Erythroblast (primary cell): ENCODE measurements at regions not wholly inside any gene's neighbourhood (a gene's known extent, or its start where the extent isn't known, plus 50 kb on each side); places are given as distances from the start of the nearest gene placed in this dataset.
"Not testable (repeated sequence)": the region's sequence is repeated elsewhere in the genome, so short reads cannot be mapped to it uniquely, and the experiment has no call there.

ENCODE experiments used
- DNase-seq, 2 experiments: peaks; one replicate each; lab custom pipeline; 2025; lab: John Stamatoyannopoulos, UW
- GATA1 ChIP-seq: IDR thresholded peaks from 2 replicates; pipeline ENCODE4 v1.6.1; 2011; ENCODE audit warnings: low read depth, mild to moderate bottlenecking, control low read depth, low read length, moderate library complexity
- POLR2A ChIP-seq: IDR thresholded peaks from 2 replicates; pipeline ENCODE4 v1.6.1; 2011; ENCODE audit warnings: mild to moderate bottlenecking, low read length

GRCh38 chr7:98737176-98737575, 120.1 kb downstream of the NPTX2 start:
- DNase-seq, result no peak
- TF ChIP-seq GATA1 (no peak), POLR2A (no peak)

- no peak for DNase-seq
- TF ChIP-seq GATA1 (no peak), POLR2A (no peak)
Observed at GRCh38 chr7:98740643-98741042, 123.6 kb downstream of the NPTX2 start.

DNA sequence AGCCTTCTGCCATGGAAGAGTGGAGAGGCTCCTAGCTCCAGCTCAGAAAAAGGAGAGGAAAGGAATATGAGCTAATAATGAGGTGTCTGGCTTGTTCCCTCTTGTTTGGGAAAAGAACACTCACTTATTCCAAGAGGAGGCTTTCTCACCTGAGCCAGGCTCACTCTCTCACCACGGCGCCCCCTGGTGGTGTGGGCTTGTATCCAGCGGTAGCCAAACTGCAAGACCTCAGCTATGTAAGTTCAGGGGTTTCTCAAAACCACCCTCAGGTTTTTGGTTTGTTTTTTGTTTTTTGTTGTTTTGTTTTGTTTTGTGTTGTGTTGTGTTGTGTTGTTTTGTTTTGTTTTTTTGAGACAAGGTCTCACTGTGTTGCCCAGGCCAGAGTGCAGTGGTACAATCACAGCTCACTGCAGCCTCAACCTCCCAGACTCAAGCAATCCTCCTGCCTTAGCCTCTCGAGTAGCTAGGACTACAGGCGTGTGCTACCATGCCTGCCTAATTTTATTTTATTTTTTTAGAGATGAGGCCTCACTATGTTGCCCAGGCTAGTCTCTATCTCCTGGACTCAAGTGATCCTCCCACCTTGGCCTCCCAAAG, 124.0 kb downstream of the TMEM130 start:
- DNase-seq, result peak; percentile 55 to 77

DNA sequence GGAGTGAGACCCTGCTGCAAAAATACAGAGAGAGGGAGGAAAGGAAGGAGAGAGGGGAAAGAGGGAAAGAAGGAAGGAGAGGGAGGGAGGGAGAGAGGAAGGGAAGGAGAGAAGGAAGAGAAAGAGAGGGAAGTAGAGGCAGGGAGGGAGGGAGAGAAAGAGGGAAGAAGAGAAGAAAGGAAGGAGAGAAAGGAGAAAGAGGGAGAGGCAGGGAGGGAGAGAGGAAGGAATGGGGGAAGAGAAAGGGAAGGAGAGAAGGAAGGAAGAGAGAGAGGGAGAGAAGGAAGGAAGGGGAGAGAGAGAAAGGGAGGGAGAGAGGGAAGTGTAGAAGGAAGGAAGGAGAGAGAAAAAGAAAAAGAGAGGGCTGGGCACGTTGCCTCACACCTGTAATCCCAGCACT, 121.7 kb downstream of the TMEM130 start:
- no peak for TF ChIP-seq POLR2A
- TF ChIP-seq GATA1, result no peak
- DNase-seq, result no peak

More for the DNA sequence above, 124.0 kb downstream of the TMEM130 start:
- no peak for TF ChIP-seq GATA1

DNA sequence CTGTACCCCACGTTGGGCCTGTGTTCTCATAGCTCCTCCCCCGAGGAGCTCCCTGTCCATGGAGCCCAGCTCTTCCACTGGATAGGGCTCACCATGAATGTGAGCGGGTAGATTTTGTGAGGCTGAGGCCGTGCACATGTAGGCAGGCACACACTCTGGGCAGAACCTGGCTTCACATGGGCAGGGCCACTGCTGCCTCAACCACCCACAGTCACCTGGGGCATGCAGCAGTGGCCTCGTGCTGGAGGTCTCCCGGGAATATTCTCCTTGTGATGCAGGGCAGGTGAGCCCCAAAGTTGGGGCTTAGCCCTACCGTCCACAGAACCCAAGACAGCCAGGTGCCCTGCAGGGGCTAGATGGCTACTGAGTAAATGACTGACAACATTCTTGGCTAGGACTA, 116.6 kb downstream of the TMEM130 start:
- TF ChIP-seq POLR2A, result no peak
- TF ChIP-seq GATA1, result no peak
- DNase-seq, result no peak

DNA sequence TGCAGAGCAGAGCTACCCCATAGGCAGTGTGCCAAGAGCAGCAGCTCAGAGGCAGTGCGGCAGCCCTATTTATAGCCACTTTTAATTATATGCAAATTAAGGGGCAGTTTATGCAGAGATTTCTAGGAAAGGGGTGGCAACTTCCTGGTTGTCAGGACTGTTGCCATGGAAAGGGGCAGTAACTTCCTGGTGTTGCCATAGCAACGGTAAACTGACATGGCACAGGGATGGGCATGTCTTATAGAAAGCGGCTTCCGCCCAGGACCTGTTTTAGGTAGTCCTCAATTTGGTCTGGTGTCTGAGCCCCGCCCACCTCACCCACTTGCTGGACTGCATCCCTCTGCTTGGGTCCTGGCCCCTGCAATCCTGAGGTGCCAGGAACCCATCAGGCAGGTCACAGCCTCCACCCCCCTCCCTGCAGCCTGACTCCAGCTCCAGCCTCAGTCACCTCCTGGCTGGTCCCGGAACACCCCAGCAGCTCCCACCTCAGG, 115.8 kb downstream of the TMEM130 start:
- no peak for TF ChIP-seq GATA1
- TF ChIP-seq POLR2A, result no peak
- DNase-seq, result peak in 1 of 2 experiments; percentile 7

GRCh38 chr7:98755138-98755898, 114.5 kb downstream of the TMEM130 start:
- DNase-seq, result no peak
- TF ChIP-seq POLR2A (no peak), GATA1 (no peak)

DNA sequence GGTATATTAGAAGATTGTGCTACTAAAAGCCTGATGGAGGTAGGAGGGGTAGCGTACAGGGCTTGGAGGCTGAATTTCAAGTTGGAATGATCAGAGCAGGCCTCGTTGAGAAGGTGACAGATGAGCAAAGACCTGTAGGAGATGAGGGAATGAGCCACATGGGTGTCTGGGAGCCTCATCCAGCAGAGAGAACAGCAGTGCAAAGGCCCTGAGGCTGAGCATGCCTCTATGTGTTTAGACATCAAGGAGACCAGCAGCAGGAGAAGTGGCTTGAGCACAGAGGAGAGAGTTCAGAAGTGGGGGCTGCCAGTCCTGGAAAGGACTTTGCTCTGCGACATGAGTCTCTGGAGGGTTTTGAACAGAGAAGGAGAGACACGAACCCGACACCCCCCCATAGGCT, 111.7 kb downstream of the TMEM130 start:
- no peak for DNase-seq
- TF ChIP-seq POLR2A (no peak), GATA1 (no peak)

GRCh38 chr7:98760201-98760651, 109.6 kb downstream of the TMEM130 start:
- DNase-seq, result no peak
- TF ChIP-seq GATA1 (no peak), POLR2A (no peak)

DNA sequence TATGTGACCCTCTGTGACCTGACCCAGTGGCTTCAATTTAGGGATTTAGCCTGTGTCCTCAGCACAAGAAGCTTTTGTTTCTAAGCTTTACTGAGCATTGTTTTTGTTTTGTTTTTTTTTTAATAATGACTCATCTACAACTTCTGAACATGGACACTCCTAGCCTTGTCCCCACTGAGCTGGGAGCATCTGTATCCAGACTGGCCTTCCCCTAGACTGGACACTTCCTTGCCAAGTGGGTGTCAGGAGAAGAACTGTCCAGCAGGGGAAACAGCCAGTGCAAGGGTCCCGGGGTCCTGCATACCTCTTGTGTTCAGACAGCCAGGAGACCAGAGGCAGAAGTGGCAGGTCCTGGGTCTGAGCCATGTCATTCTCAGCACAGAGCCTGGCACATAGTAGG, 108.6 kb downstream of the TMEM130 start:
- no peak for TF ChIP-seq GATA1
- TF ChIP-seq POLR2A, result no peak
- no peak for DNase-seq

- TF ChIP-seq GATA1 (no peak), POLR2A (no peak)
- no peak for DNase-seq
Observed at GRCh38 chr7:98762620-98763019, 107.2 kb downstream of the TMEM130 start.

GRCh38 chr7:98763441-98763840, 106.4 kb downstream of the TMEM130 start:
- TF ChIP-seq POLR2A (no peak), GATA1 (no peak)
- no peak for DNase-seq

- DNase-seq, result no peak
- TF ChIP-seq GATA1 (no peak), POLR2A (no peak)
Observed at GRCh38 chr7:98764946-98765345, 104.9 kb downstream of the TMEM130 start.

- not testable (repeated sequence) for DNase-seq
Observed at GRCh38 chr7:98770085-98770484, 99.7 kb downstream of the TMEM130 start.
